GM20000 (cell line): ENCODE measurements at regions not wholly inside any gene's neighbourhood (a gene's known extent, or its start where the extent isn't known, plus 50 kb on each side); places are given as distances from the start of the nearest gene placed in this dataset.

Experiments
- DNase-seq: peaks from one replicate; pipeline ENCODE4 v3.0.0; 2012; ENCODE audit warnings: low spot score
- CTCF ChIP-seq: IDR thresholded peaks from 2 replicates; pipeline ENCODE4 v1.5.1; 2012; ENCODE audit warnings: mild to moderate bottlenecking, control low read depth; ENCODE audit errors: extremely low read depth, missing control alignments

- DNase-seq, result no peak
- no peak for TF ChIP-seq CTCF
Measured at GRCh38 chr4:95674521-95674981, 125.8 kb upstream of the UNC5C start.

DNA sequence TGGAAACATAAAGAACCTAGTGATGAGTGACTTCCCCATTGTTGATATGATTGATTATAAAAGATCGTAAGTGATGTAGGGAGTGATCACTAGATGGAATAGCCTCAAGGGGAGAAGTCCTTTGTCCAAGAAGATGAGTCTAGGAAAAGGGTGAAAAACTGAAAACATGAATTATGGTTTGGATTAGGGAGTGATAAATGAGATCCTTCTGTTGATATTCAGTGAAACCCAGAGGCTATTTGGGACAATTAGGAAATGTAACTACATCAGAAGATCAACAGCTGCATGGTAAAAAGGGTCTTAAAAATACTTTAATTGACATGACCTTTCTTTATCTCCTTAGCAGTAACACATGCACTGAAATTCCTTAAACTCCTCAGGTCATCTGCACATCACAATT lies 124.0 kb upstream of the UNC5C start:
- DNase-seq, result no peak

DNA sequence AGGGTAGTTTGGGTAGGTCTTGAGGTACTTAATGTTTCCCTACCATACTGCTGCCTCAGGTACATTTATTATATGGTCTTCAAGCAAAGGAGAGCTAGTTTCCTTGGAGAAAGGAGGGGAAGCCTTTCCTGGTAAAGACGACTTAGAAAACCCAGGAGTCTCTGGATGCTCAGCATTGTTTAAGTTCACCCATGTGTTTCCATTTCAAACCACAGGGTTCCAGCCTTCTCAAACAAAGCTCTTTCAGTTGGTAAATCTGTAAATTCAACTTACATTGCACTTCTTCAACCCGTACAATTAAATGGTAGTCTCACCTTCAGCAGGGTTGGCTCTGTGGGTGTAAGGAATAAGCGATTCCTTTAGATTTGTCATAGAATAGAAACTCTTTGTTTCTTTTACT lies 111.9 kb upstream of the UNC5C start:
- no peak for DNase-seq
- no peak for TF ChIP-seq CTCF

More for the DNA sequence above, 124.0 kb upstream of the UNC5C start:
- TF ChIP-seq CTCF, result no peak

- no peak for DNase-seq
- no peak for TF ChIP-seq CTCF
Measured at GRCh38 chr4:95651891-95652290, 103.1 kb upstream of the UNC5C start.

- no peak for DNase-seq
- no peak for TF ChIP-seq CTCF
Measured at GRCh38 chr4:95644417-95644816, 95.6 kb upstream of the UNC5C start.

DNA sequence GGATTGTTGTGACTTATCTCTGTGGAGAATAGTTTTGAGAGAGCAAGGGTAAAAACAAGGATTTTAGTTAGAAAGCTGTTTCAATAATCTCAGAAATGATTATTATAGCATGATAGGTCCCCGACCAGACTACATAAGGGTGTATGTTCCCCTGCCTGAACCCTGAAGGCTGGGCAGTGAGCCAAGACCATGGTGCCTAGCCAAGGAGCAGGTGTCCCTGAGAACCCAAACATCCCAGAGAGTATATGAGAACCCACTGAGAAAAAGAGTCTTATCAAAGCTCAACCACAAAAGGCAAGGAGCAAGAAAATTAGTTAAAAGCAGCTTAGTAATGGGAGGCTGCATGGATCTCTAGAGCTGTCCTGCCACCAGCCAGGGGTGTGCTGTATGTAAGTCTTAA lies 94.9 kb upstream of the UNC5C start:
- no peak for DNase-seq
- no peak for TF ChIP-seq CTCF

DNA sequence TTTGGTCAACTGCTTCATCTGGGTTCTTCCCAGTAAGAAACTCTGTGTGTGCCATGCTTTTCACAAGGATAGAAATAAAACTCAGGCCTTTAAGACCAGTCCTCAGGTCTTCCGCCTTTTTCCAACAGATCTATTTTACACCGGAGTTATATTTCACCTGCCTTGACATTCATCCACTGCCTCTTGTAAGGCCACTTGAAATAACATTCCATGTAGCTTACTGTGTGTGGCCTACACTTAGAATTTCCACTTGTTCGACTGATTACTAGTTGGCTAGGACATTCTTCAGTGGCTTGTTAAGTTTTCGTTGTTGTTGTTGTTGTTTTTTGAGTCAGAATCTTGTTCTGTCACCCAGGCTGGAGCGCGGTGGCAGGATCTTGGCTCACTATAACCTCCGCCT lies 92.8 kb upstream of the UNC5C start:
- no peak for DNase-seq
- no peak for TF ChIP-seq CTCF

DNA sequence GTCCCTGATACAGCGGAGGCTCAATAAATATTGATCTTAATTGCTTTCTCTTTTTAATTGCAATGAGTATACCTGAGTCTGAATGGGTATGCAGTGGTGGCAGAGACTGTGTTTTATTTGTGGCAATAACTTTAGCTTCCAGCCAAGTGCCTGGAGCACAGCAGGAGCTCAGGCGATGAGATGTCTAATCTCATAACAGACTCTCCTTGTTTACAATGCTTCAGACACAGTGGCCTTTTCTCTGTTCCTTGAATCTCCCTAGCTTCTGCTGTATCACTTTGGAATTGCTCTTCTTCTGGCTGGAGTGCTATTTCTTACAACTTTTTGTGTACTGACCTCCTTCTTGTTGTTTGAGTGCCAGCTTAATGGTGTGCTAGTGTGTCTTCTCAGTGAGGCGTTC lies 91.5 kb upstream of the UNC5C start:
- no peak for DNase-seq
- TF ChIP-seq CTCF, result no peak
